H1 (cell line): ENCODE measurements at regions not wholly inside any gene's neighbourhood (a gene's known extent, or its start where the extent isn't known, plus 50 kb on each side); places are given as distances from the start of the nearest gene placed in this dataset.

ENCODE experiments used
- CTCF ChIA-PET: fragments of 300-600 bp; sonication (Branson Sonifier 250); formaldehyde crosslinking; loops from one replicate; lab custom pipeline; 2021; ENCODE audit not compliant: partially characterized antibody; lab: Charles Lee
- POLR2A ChIA-PET: fragments of 300-600 bp; sonication (Branson Sonifier 250); formaldehyde crosslinking; loops from one replicate; lab custom pipeline; 2021; ENCODE audit warnings: inconsistent platforms; ENCODE audit not compliant: partially characterized antibody; lab: Charles Lee
- DNase-seq, 2 experiments: peaks; one replicate each; pipeline versions ENCODE4 v3.0.0 to v3.0.0-alpha.2; 2010 to 2022; ENCODE audit warnings: low spot score in 2 of 2, low read depth in 1 of 2, mixed read lengths in 1 of 2
- FAIRE-seq: peaks from 2 replicates; lab custom pipeline; 2011; peaks lifted over from hg19 to GRCh38; lab: Jason Lieb, UNC
- H2AFZ ChIP-seq: 2 replicates; pipeline ENCODE4 v1.8.1; 2012; ENCODE audit warnings: low read length, inconsistent platforms
- H2AK5ac ChIP-seq: 2 replicates; pipeline ENCODE4 v1.6.1; 2013; ENCODE audit warnings: low read depth, low read length
- H2BK120ac ChIP-seq: replicated peaks from 2 replicates; pipeline ENCODE3; 2013; ENCODE audit warnings: low read depth, low read length, inconsistent platforms
- H2BK12ac ChIP-seq: 2 replicates; pipeline ENCODE4 v1.6.1; 2013; ENCODE audit warnings: low read depth, low read length
- H2BK15ac ChIP-seq: 2 replicates; pipeline ENCODE4 v1.6.1; 2013; ENCODE audit warnings: low read length
- H2BK20ac ChIP-seq: 2 replicates; pipeline ENCODE4 v1.6.1; 2013; ENCODE audit warnings: low read length
- H2BK5ac ChIP-seq: 2 replicates; pipeline ENCODE4 v1.6.1; 2013; ENCODE audit warnings: low read depth, low read length
- H3K14ac ChIP-seq: 2 replicates; pipeline ENCODE4 v1.6.1; 2013; ENCODE audit warnings: inconsistent platforms; ENCODE audit not compliant: insufficient read length
- H3K18ac ChIP-seq: 2 replicates; pipeline ENCODE4 v1.6.1; 2013; ENCODE audit warnings: low read length; ENCODE audit errors: extremely low read depth
- H3K23ac ChIP-seq: 2 replicates; pipeline ENCODE4 v1.6.1; 2013; ENCODE audit warnings: inconsistent platforms; ENCODE audit not compliant: insufficient read length
- H3K23me2 ChIP-seq: 2 replicates; pipeline ENCODE4 v1.6.1; 2013; ENCODE audit warnings: low read depth, low read length
- H3K27ac ChIP-seq: 2 replicates; pipeline ENCODE4 v1.6.1; 2011; ENCODE audit warnings: low read depth, low read length, inconsistent platforms
- H3K27me3 ChIP-seq, 4 experiments: replicated peaks in 1 of 4; 1 replicate in 1 of 4; 2 replicates in 3 of 4; pipeline versions ENCODE4 v1.6.1 to v1.8.1; 2011 to 2013; ENCODE audit warnings: low read length in 3 of 4, mild to moderate bottlenecking in 3 of 4, inconsistent platforms in 2 of 4, mixed read lengths in 2 of 4, moderate library complexity in 1 of 4; ENCODE audit not compliant: control insufficient read depth in 3 of 4, insufficient read depth in 3 of 4; ENCODE audit errors: extremely low read depth in 1 of 4
- H3K36me3 ChIP-seq, 4 experiments: 2 replicates each; pipeline versions ENCODE4 v1.6.1 to v1.8.1; 2011 to 2013; ENCODE audit warnings: mild to moderate bottlenecking in 4 of 4, low read length in 3 of 4, moderate library complexity in 2 of 4, control low read depth in 1 of 4, inconsistent platforms in 1 of 4; ENCODE audit not compliant: insufficient read depth in 4 of 4, control insufficient read depth in 2 of 4
- H3K4ac ChIP-seq: replicated peaks from 2 replicates; pipeline ENCODE3; 2013; ENCODE audit warnings: low read length, low read depth, mixed read lengths, inconsistent platforms; ENCODE audit not compliant: insufficient read length
- H3K4me1 ChIP-seq, 4 experiments: replicated peaks in 1 of 4; 1 replicate in 1 of 4; 2 replicates in 3 of 4; pipeline versions ENCODE4 v1.6.1 to v1.8.1; 2011 to 2013; ENCODE audit warnings: low read length in 3 of 4, inconsistent platforms in 2 of 4, mixed read lengths in 1 of 4; ENCODE audit not compliant: insufficient read depth in 4 of 4, control insufficient read depth in 3 of 4
- H3K4me2 ChIP-seq, 2 experiments: 2 replicates each; pipeline versions ENCODE4 v1.6.1 to v1.8.1; 2011 to 2013; ENCODE audit warnings: low read depth in 2 of 2, low read length in 2 of 2, control low read depth in 1 of 2, inconsistent platforms in 1 of 2, mild to moderate bottlenecking in 1 of 2; ENCODE audit not compliant: insufficient read depth in 1 of 2
- H3K4me3 ChIP-seq, 4 experiments: fragments of 200-600, 300-600 bp in 1 of 4; sonication (generic), shearing (Covaris generic), sonication (Bioruptor Twin) in 1 of 4; 2 replicates each; pipeline versions ENCODE4 v1.5.1 to v1.8.1; 2011 to 2016; ENCODE audit warnings: low read length in 4 of 4, low read depth in 3 of 4, control low read depth in 2 of 4, inconsistent platforms in 2 of 4, mild to moderate bottlenecking in 2 of 4, mixed read lengths in 1 of 4, moderate library complexity in 1 of 4; ENCODE audit not compliant: insufficient read depth in 2 of 4; ENCODE audit errors: extremely low read depth in 1 of 4
- H3K56ac ChIP-seq: replicated peaks from 2 replicates; pipeline ENCODE3; 2013; ENCODE audit warnings: low read depth, mild to moderate bottlenecking, mixed read lengths, low read length, inconsistent platforms; ENCODE audit not compliant: insufficient read length
- H3K79me1 ChIP-seq: 2 replicates; pipeline ENCODE4 v1.6.1; 2013; ENCODE audit warnings: low read depth, low read length, control low read depth
- H3K79me2 ChIP-seq, 2 experiments: 2 replicates each; pipeline versions ENCODE4 v1.6.1 to v1.8.1; 2012 to 2013; ENCODE audit warnings: low read length in 2 of 2, mild to moderate bottlenecking in 2 of 2, inconsistent platforms in 1 of 2; ENCODE audit not compliant: insufficient read depth in 2 of 2, control insufficient read depth in 1 of 2
- H3K9ac ChIP-seq, 4 experiments: replicated peaks in 1 of 4; 1 replicate in 1 of 4; 2 replicates in 3 of 4; pipeline versions ENCODE4 v1.6.1 to v1.8.1; 2011 to 2013; ENCODE audit warnings: low read depth in 3 of 4, low read length in 3 of 4, control low read depth in 2 of 4, mild to moderate bottlenecking in 2 of 4, moderate library complexity in 2 of 4, inconsistent platforms in 1 of 4; ENCODE audit errors: extremely low read depth in 1 of 4
- H3K9me3 ChIP-seq, 2 experiments: 2 replicates each; pipeline versions ENCODE4 v1.6.1 to v1.8.1; 2012 to 2013; ENCODE audit warnings: mild to moderate bottlenecking in 2 of 2, moderate library complexity in 2 of 2, control low read depth in 1 of 2, inconsistent platforms in 1 of 2, low read depth in 1 of 2, low read length in 1 of 2, mixed read lengths in 1 of 2; ENCODE audit not compliant: insufficient read depth in 2 of 2
- H4K20me1 ChIP-seq, 2 experiments: replicated peaks in 1 of 2; 2 replicates each; pipeline versions ENCODE3 to v1.8.1; 2011 to 2013; ENCODE audit warnings: inconsistent platforms in 2 of 2, low read length in 2 of 2, mild to moderate bottlenecking in 1 of 2; ENCODE audit not compliant: insufficient read depth in 2 of 2, control insufficient read depth in 1 of 2
- H4K5ac ChIP-seq: 2 replicates; pipeline ENCODE4 v1.6.1; 2013; ENCODE audit warnings: low read length, low read depth, mixed read lengths, inconsistent platforms; ENCODE audit not compliant: insufficient read length
- H4K8ac ChIP-seq: 2 replicates; pipeline ENCODE4 v1.8.0; 2013; ENCODE audit warnings: mild to moderate bottlenecking, moderate library complexity, low read length, inconsistent platforms; ENCODE audit not compliant: insufficient read depth; ENCODE audit errors: extremely low read depth
- H4K91ac ChIP-seq: replicated peaks from 2 replicates; pipeline ENCODE3; 2013; ENCODE audit warnings: low read length, mixed read lengths, inconsistent platforms; ENCODE audit not compliant: insufficient read length
- ATF3 ChIP-seq: IDR thresholded peaks from 2 replicates; pipeline ENCODE4 v1.6.1; 2011; ENCODE audit warnings: low read depth, mild to moderate bottlenecking, low read length; ENCODE audit not compliant: insufficient read depth
- BACH1 ChIP-seq: IDR thresholded peaks from 2 replicates; pipeline ENCODE4 v1.6.1; 2012; ENCODE audit warnings: low read length, improper control_type of control experiment
- CBX5 ChIP-seq: fragments of 300-800, 300-1000 bp; sonication (generic); IDR thresholded peaks from 2 replicates; pipeline ENCODE4 v1.7.1; 2016; ENCODE audit warnings: antibody characterized with exemption, low read length, low read depth
- CEBPB ChIP-seq: IDR thresholded peaks from 2 replicates; pipeline ENCODE4 v1.6.1; 2012; ENCODE audit warnings: low read depth, low read length
- CHD2 ChIP-seq: IDR thresholded peaks from 2 replicates; pipeline ENCODE4 v1.6.1; 2012; ENCODE audit warnings: low read length, improper control_type of control experiment
- JUND ChIP-seq: IDR thresholded peaks from 2 replicates; pipeline ENCODE4 v1.6.1; 2011; ENCODE audit warnings: mild to moderate bottlenecking, improper control_type of control experiment, low read length
- NRF1 ChIP-seq: IDR thresholded peaks from 2 replicates; pipeline ENCODE4 v1.6.1; 2011; ENCODE audit warnings: mild to moderate bottlenecking, low read depth, low read length, improper control_type of control experiment
- RFX5 ChIP-seq: IDR thresholded peaks from 2 replicates; pipeline ENCODE4 v1.6.1; 2011; ENCODE audit warnings: low read depth, low read length, improper control_type of control experiment, borderline replicate concordance
- RXRA ChIP-seq: IDR thresholded peaks from 2 replicates; pipeline ENCODE4 v1.6.1; 2011; ENCODE audit warnings: low read depth, mild to moderate bottlenecking, low read length, moderate library complexity; ENCODE audit not compliant: insufficient read depth
- SUZ12 ChIP-seq: fragments of 200-600 bp; sonication (generic); IDR thresholded peaks from 2 replicates; pipeline ENCODE4 v1.6.1; 2012; ENCODE audit warnings: mild to moderate bottlenecking, inconsistent platforms, low read length, moderate library complexity, mixed read lengths
- YY1 ChIP-seq: IDR thresholded peaks from 2 replicates; pipeline ENCODE4 v1.6.1; 2011; ENCODE audit warnings: low read depth, mild to moderate bottlenecking, low read length
- WGBS, 2 experiments: shearing (Covaris generic) in 1 of 2; methylation state at CpG; one replicate each; pipeline versions ENCODE4 v1.1.6 to v1.1.7; 2013 to 2015; ENCODE audit warnings: low lambda C conversion rate in 2 of 2, mixed read lengths in 2 of 2, inconsistent platforms in 1 of 2, low coverage in 1 of 2, missing lambda C conversion rate in 1 of 2; ENCODE audit not compliant: insufficient replicate concordance in 2 of 2, insufficient coverage in 1 of 2, insufficient read length in 1 of 2; ENCODE audit errors: extremely low coverage in 1 of 2, missing lambda C conversion rate in 1 of 2; 5-methylcytosine and 5-hydroxymethylcytosine counted together

GRCh38 chrX:69104756-69105434 is 60.4 kb downstream of the PJA1 start:
- H4K8ac ChIP-seq, result no peak overlapping the region
- no peak overlapping the region for H2AK5ac ChIP-seq
- no peak overlapping the region for H2BK5ac ChIP-seq
- H4K20me1 ChIP-seq, result no peaks in the 10 kb centered on the region
- ChIA-PET POLR2A (interaction anchor here (0.8 kb wide), 1 partner anchor 117 kb away, joined by 3 read pairs; no protein-coding TSS in a partner anchor), CTCF (interaction anchor here (0.6 to 2.5 kb wide), 5 partner anchors 9 to 873 kb away, joined by 3 to 11 read pairs (median 3); no protein-coding TSS in a partner anchor)
- no peak overlapping the region for H3K4me3 ChIP-seq
- H3K9me3 ChIP-seq, result no peaks in the 10 kb centered on the region
- no peak overlapping the region for H3K4ac ChIP-seq
- H2BK12ac ChIP-seq, result no peak overlapping the region
- FAIRE-seq, result no peak
- H2AFZ ChIP-seq, result no peak overlapping the region
- H2BK20ac ChIP-seq, result no peak overlapping the region
- no peaks in the 10 kb centered on the region for H3K79me1 ChIP-seq
- H2BK15ac ChIP-seq, result no peak overlapping the region
- H3K23me2 ChIP-seq, result no peaks in the 10 kb centered on the region
- H3K18ac ChIP-seq, result no peak overlapping the region; the same call in 1 of the 2 replicates
- no peak for DNase-seq
- no peak overlapping the region for H3K9ac ChIP-seq
- no peak overlapping the region for H3K56ac ChIP-seq
- no peak overlapping the region for H4K91ac ChIP-seq
- no peak overlapping the region for H4K5ac ChIP-seq
- no peak overlapping the region for H2BK120ac ChIP-seq
- no peaks in the 10 kb centered on the region for H3K79me2 ChIP-seq
- no peaks in the 10 kb centered on the region for H3K27me3 ChIP-seq
- no peak for TF ChIP-seq RFX5
- TF ChIP-seq CEBPB, result no peak
- no peak for TF ChIP-seq JUND
- no peak for TF ChIP-seq CHD2
- TF ChIP-seq SUZ12, result no peak
- TF ChIP-seq RXRA, result no peak
- TF ChIP-seq CBX5, result no peak
- TF ChIP-seq BACH1, result no peak
- no peak for TF ChIP-seq NRF1
- TF ChIP-seq ATF3, result no peak
- TF ChIP-seq YY1, result no peak
- no peaks in the 10 kb centered on the region for H3K36me3 ChIP-seq
- no peak overlapping the region for H3K23ac ChIP-seq
- H3K27ac ChIP-seq, result no peak overlapping the region
- peaks cover 0 to 6% (median 5%) of the 10 kb centered on the region in 4 experiments; a peak in 5 of 7 replicates for H3K4me1 ChIP-seq
- no peak overlapping the region for H3K4me2 ChIP-seq
- H3K14ac ChIP-seq, result no peak overlapping the region
- 85% methylated on average over 5 of the region's 10 CpGs; no CpG with 5 or more reads in 1 of the 2 experiments for WGBS, 2 experiments
